GM21423 (cell line): ENCODE measurements at regions not wholly inside any gene's neighbourhood (a gene's known extent, or its start where the extent isn't known, plus 50 kb on each side); places are given as distances from the start of the nearest gene placed in this dataset.
"Not testable (repeated sequence)": the region's sequence is repeated elsewhere in the genome, so short reads cannot be mapped to it uniquely, and the experiment has no call there.

Experiments
- ATAC-seq: cut with Tn5 transposase; IDR thresholded peaks from one replicate; pipeline ENCODE4 v1.9.1; 2021; ENCODE audit warnings: mild to moderate bottlenecking, moderate library complexity; ENCODE audit not compliant: unreplicated experiment

DNA sequence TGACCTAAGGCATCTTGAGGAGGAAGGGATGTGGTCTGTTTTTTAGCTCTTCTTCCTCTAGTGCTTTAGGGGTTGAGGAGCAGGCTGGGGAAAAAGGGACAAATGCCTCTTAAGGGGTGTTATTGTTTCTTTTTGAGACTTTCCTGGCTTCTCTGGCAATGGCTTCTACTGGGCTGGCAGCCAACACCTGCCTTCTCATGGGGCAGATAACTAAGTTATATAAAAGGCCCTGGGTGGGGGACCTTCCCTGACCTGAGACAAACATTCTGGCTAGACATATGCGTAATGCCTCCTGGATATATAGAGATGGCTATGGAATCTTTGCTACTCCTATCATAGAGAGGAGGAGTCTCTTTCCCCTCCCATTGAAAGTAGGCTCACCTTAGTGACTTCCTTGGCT is 179.2 kb upstream of the PROK2 start:
- no peak for ATAC-seq

GRCh38 chr3:71962561-71963240 is 177.8 kb upstream of the PROK2 start:
- ATAC-seq: no peak

DNA sequence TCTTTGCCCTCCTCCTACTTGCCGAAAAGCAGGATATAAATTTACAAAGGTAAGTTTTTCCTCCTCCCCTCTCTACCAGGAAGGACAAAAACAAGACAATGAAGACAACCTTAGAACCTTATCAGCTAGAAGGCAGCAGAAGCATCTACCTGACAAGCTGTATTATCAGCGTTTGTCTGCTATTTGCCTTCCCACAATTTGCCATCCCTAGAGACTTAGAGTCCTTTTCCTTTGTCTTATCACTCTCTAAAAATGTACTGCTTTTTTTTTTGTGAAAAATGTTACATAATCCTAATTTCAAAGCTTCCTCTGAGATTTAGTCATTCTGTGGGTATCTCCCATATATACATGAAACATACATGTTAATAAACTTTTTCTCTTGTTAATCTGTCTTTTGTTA is 176.9 kb upstream of the PROK2 start:
- no peak for ATAC-seq

GRCh38 chr3:71961378-71961777 is 176.4 kb upstream of the PROK2 start:
- no peak for ATAC-seq

DNA sequence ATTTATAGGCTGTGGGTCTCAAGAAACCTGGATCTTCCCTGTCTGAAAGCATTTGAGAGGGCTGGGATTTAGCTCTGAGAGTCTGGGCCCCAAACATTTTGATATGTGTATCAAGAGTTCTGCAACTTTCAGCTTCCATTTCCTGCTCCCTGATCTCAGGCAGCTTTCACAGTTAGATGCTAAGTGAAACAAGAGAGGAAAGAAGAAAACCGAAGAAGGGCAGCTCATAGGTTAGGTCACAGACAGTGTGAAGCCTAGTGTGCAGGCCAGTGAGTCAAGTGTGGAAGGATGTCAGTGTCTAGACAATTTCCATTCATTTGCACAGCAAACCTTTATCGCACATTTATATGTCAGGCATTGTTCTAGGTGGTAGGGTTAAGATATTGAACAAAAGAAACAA is 173.6 kb upstream of the PROK2 start:
- ATAC-seq: no peak

GRCh38 chr3:71956716-71957115 is 171.8 kb upstream of the PROK2 start:
- ATAC-seq: no peak

DNA sequence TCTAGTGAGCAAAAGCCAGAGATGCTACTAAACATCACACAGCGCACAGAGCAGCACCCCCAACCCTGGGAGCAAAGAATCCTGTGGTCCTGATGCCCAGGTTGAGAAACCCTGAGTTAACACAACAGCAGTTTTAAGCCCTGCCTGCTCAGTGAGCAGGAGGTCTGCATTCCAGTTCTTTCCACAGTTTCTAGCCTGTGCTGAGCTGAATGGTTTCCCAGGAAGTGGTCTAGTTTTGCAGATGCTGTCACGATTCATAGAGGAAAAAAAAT is 171.1 kb upstream of the PROK2 start:
- ATAC-seq: no peak

GRCh38 chr3:71955240-71956068 is 170.5 kb upstream of the PROK2 start:
- ATAC-seq: no peak

DNA sequence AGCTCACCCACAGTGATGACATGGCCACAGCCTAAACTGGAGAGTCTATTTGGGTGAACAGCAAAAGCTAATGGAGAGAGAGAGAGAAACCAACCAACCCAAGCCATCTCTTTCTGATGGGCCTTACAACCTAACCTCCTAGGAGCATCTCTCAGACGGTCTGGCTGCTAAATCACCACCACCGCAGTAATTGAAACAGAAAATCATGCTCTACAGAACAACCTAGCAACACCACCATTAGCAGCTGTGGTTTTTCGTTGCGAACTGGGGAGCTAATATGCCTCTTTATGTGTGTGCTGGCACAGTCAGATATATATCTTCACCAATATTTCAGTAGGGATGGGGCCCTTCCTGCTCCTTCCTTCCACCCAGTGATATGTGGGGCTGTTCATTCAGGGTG is 166.9 kb upstream of the PROK2 start:
- ATAC-seq: no peak

- no peak for ATAC-seq
Measured at GRCh38 chr3:71951361-71951760, 166.4 kb upstream of the PROK2 start.

- no peak for ATAC-seq
Measured at GRCh38 chr3:71949442-71949841, 164.5 kb upstream of the PROK2 start.

DNA sequence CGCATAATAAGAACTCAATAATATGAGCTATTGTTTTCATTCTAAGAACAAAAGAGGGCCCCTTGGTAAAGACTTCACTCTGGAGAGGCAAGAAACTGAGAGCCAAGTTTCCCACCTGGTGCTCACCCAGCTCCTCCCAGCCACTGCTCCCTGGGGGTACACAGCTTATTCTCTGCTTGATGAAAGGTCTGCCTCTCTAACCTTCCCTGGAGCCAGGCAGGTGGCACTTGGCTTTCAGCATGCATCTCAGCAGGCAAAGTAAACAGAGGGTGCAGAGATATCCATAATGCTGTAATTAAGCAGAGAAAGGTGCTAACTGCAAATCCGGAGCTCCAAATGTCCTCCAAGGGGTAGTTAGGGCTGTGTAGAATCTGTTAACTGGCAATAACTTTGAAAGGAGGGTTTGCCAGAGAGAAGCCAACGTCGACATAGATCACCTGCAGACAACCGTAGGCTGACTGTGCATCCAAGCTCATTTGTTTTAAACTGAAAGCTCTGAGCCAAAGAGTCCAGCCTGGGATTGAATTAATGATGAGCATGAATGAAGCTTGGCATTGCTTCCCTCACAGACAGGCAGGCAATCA is 159.6 kb upstream of the PROK2 start:
- no peak for ATAC-seq

DNA sequence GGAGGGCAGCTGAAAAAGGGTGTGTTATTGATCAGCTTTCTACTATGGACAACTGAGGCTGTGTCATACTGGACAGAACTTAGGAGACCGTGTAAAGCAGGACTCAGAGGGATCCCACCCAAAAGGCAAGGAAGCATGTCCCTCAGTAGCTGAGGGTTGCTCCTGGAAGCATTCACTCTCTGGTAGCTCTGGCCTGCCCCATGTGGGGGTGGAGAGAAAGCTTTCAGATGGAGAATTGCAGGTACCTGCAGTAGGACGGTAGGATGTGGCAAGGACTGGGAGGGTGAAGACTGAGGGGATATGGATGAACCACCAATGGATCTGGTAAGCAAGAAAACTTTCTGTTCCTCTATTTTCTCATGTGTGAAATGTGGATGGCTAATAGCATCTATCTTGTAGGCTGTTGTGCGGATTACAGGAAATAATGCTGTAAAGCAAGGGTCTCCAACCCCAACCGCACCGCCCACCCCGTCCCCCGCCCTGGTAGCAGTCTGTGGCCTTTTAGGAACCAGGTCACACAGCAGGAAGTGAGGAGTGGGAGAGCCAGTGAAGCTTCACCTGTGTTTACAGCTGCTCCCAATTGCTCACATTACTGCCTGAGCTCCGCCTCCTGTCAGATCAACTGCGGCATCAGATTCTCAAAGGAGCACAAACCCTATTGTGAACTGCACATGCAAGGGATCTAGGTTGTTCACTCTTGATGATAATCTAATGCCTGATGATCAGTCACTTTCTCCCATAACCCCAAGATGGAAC is 157.7 kb upstream of the PROK2 start:
- no peak for ATAC-seq

GRCh38 chr3:71940486-71940885 is 155.5 kb upstream of the PROK2 start:
- ATAC-seq: no peak

DNA sequence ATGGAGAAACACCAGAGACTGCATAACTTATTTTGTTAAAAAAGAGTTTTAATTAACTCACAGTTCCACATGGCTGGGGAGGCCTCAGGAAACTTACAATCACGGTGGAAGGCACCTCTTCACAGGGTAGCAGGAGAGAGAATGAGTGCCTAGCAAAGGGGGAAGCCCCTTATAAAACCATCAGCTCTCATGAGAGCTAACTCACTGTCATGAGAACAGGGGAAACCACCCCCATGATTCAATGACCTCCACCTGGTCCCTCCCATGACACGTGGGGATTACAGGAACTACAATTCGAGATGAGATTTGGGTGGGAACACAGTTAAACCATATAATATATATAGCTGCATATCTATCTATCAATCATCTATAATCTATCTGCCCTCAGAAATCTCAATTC is 153.1 kb upstream of the PROK2 start:
- ATAC-seq: not testable (repeated sequence)

GRCh38 chr3:71936681-71937080 is 151.7 kb upstream of the PROK2 start:
- no peak for ATAC-seq

DNA sequence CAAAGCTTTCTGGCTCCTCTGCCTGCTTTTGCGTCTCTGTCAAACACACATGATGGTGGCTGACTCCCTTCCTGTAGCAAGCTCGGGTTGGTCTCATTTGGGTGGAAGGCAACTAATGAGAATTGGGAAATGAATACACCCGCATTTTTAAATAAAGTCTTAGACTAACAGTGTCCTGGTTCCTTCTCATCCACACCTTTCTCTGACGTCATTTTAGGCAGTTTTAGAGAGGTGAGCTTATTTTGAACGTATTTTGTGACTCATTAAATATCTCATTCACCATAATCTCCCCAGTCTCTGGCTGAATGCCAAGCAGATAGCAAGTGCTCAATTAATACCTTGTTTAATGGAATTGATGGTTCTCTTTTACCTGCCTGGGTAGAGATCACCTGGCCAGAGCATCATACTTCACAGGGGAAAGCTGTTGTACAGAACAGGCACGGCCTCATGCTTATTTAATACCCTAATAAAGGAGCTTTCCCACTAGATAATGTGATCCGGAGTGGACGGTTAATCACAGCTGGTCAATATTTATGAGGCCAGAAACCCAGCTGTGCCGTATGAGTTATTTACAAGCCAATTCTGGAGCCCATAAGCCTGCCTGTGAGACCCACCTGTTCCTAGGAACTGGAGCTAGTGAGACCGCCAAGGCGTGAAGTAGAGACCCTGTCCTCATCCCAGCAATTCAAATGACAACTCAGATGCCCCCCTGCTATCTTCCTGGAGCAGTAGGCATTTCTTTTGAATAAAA is 149.7 kb upstream of the PROK2 start:
- ATAC-seq: no peak

- no peak for ATAC-seq
Measured at GRCh38 chr3:71931922-71932321, 147.0 kb upstream of the PROK2 start.

GRCh38 chr3:71930056-71930991 is 145.4 kb upstream of the PROK2 start:
- ATAC-seq: no peak

DNA sequence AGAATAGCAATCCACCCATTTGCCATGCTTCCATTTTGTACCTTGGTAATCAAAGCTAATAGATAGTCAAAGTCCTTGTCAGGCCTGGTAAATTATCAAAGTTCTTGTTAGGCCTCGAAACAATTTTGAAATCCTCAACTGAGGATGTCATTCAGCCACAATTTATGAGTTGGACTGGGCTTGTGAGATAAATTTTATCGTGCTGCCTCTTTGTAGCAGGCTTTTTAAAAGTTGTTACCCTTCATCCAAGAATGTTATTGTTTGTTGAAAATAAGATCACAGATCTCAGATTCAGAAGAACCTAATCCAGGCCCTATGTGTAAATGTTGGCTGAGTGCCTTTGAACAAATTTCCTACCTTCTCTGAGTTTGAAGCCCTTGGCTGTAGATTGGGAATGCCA is 143.3 kb upstream of the PROK2 start:
- ATAC-seq: no peak
